ENCODE measurements at regions not wholly inside any gene's neighbourhood (a gene's known extent, or its start where the extent isn't known, plus 50 kb on each side); places are given as distances from the start of the nearest gene placed in this dataset.

- no peak overlapping the region for H2AFZ ChIP-seq (ENCODE audit: low read depth, low read length)
- H3K27ac ChIP-seq (ENCODE audit: low read length): no peak overlapping the region
- no peaks in the 10 kb centered on the region for H3K79me2 ChIP-seq (replicated peaks; ENCODE audit: insufficient read depth, low read length)
- no peaks in the 10 kb centered on the region for H3K9me3 ChIP-seq (ENCODE audit: low read length)
- H3K27me3 ChIP-seq (ENCODE audit: insufficient read depth, low read depth, low read length): no peaks in the 10 kb centered on the region
- no peak overlapping the region for H3K4me2 ChIP-seq (ENCODE audit: low read length)
- H3K9ac ChIP-seq (ENCODE audit: low read length): no peak overlapping the region
- no peaks in the 10 kb centered on the region for H3K9me2 ChIP-seq (ENCODE audit: insufficient read depth, low read length)
- no peaks in the 10 kb centered on the region for H3F3A ChIP-seq (ENCODE audit: insufficient read depth, low read length, poor library complexity, severe bottlenecking)
- no peaks in the 10 kb centered on the region for H4K20me1 ChIP-seq (ENCODE audit: insufficient read depth)
- H3K36me3 ChIP-seq (ENCODE audit: insufficient read depth, low read length): no peaks in the 10 kb centered on the region
- TF ChIP-seq RAD21 (conservative IDR thresholded peaks at IDR 0.05) (no peak), EP300 (conservative IDR thresholded peaks at IDR 0.05; ENCODE audit: poor library complexity, severe bottlenecking) (no peak)
- H3K4me3 ChIP-seq (ENCODE audit: low read length): no peak overlapping the region
Measured at GRCh38 chrX:5113128-5113527, 1115.5 kb downstream of the NLGN4X start.

- H2AFZ ChIP-seq (ENCODE audit: low read depth, low read length): no peak overlapping the region
- no peaks in the 10 kb centered on the region for H4K20me1 ChIP-seq (ENCODE audit: insufficient read depth)
- no peaks in the 10 kb centered on the region for H3K36me3 ChIP-seq (ENCODE audit: insufficient read depth, low read length)
- no peaks in the 10 kb centered on the region for H3K27me3 ChIP-seq (ENCODE audit: insufficient read depth, low read depth, low read length)
- no peaks in the 10 kb centered on the region for H3K9me3 ChIP-seq (ENCODE audit: low read length)
- H3K27ac ChIP-seq (ENCODE audit: low read length): no peak overlapping the region
- H3K4me2 ChIP-seq (ENCODE audit: low read length): no peak overlapping the region
- no peaks in the 10 kb centered on the region for H3K9me2 ChIP-seq (ENCODE audit: insufficient read depth, low read length)
- H3F3A ChIP-seq (ENCODE audit: insufficient read depth, low read length, poor library complexity, severe bottlenecking): no peaks in the 10 kb centered on the region
- no peak overlapping the region for H3K9ac ChIP-seq (ENCODE audit: low read length)
- TF ChIP-seq TAF1 (IDR thresholded peaks at IDR 0.05; ENCODE audit: low read depth): no peak
- TF ChIP-seq RAD21 (conservative IDR thresholded peaks at IDR 0.05): no peak
- TF ChIP-seq SMC3 (conservative IDR thresholded peaks at IDR 0.05; ENCODE audit: poor library complexity): no peak
- no peak for TF ChIP-seq EP300 (conservative IDR thresholded peaks at IDR 0.05; ENCODE audit: poor library complexity, severe bottlenecking)
- no peak for TF ChIP-seq POLR2AphosphoS5 (IDR thresholded peaks at IDR 0.05)
- TF ChIP-seq CTCF (IDR thresholded peaks at IDR 0.05; ENCODE audit: poor library complexity, severe bottlenecking): no peak
- TF ChIP-seq EZH2 (IDR thresholded peaks at IDR 0.05; ENCODE audit: borderline replicate concordance, insufficient read depth, low read length, poor library complexity, severe bottlenecking): no peak
- TF ChIP-seq MXI1 (conservative IDR thresholded peaks at IDR 0.05; ENCODE audit: poor library complexity, severe bottlenecking): no peak
- TF ChIP-seq REST (IDR thresholded peaks at IDR 0.05; ENCODE audit: borderline replicate concordance): no peak
- H3K79me2 ChIP-seq (replicated peaks; ENCODE audit: insufficient read depth, low read length): no peaks in the 10 kb centered on the region
- no peak overlapping the region for H3K4me3 ChIP-seq (ENCODE audit: low read length)
Measured at GRCh38 chrX:5100004-5100403, 1128.7 kb downstream of the NLGN4X start.

GRCh38 chrX:5086388-5086787 is 1142.3 kb downstream of the NLGN4X start:
- H3K9ac ChIP-seq (ENCODE audit: low read length): no peak overlapping the region
- H3K79me2 ChIP-seq (replicated peaks; ENCODE audit: insufficient read depth, low read length): no peaks in the 10 kb centered on the region
- no peak overlapping the region for H3K4me2 ChIP-seq (ENCODE audit: low read length)
- no peak for TF ChIP-seq POLR2AphosphoS5 (IDR thresholded peaks at IDR 0.05)
- TF ChIP-seq TAF1 (IDR thresholded peaks at IDR 0.05; ENCODE audit: low read depth): no peak
- TF ChIP-seq CTCF (IDR thresholded peaks at IDR 0.05; ENCODE audit: poor library complexity, severe bottlenecking): no peak
- TF ChIP-seq SMC3 (conservative IDR thresholded peaks at IDR 0.05; ENCODE audit: poor library complexity): no peak
- no peak for TF ChIP-seq REST (IDR thresholded peaks at IDR 0.05; ENCODE audit: borderline replicate concordance)
- TF ChIP-seq EP300 (conservative IDR thresholded peaks at IDR 0.05; ENCODE audit: poor library complexity, severe bottlenecking): no peak
- no peak for TF ChIP-seq RAD21 (conservative IDR thresholded peaks at IDR 0.05)
- TF ChIP-seq EZH2 (IDR thresholded peaks at IDR 0.05; ENCODE audit: borderline replicate concordance, insufficient read depth, low read length, poor library complexity, severe bottlenecking): no peak
- no peak for TF ChIP-seq MXI1 (conservative IDR thresholded peaks at IDR 0.05; ENCODE audit: poor library complexity, severe bottlenecking)
- no peak overlapping the region for H2AFZ ChIP-seq (ENCODE audit: low read depth, low read length)
- H3K4me3 ChIP-seq (ENCODE audit: low read length): no peak overlapping the region
- H3K9me2 ChIP-seq (ENCODE audit: insufficient read depth, low read length): no peaks in the 10 kb centered on the region
- no peak overlapping the region for H3K27ac ChIP-seq (ENCODE audit: low read length)
- no peaks in the 10 kb centered on the region for H3K36me3 ChIP-seq (ENCODE audit: insufficient read depth, low read length)
- no peaks in the 10 kb centered on the region for H4K20me1 ChIP-seq (ENCODE audit: insufficient read depth)
- H3K27me3 ChIP-seq (ENCODE audit: insufficient read depth, low read depth, low read length): no peaks in the 10 kb centered on the region
- no peaks in the 10 kb centered on the region for H3F3A ChIP-seq (ENCODE audit: insufficient read depth, low read length, poor library complexity, severe bottlenecking)
- no peaks in the 10 kb centered on the region for H3K9me3 ChIP-seq (ENCODE audit: low read length)

Measured in neural cell (in vitro differentiated cells).